Stomach (tissue), 4 donors: ENCODE measurements at regions not wholly inside any gene's neighbourhood (a gene's known extent, or its start where the extent isn't known, plus 50 kb on each side); places are given as distances from the start of the nearest gene placed in this dataset.

ENCODE experiments used
- POLR2A ChIP-seq, 4 donors: fragments of 450-650 bp; IDR thresholded peaks; one replicate each; pipeline ENCODE4 v1.6.1; 2016; ENCODE audit warnings: antibody characterized with exemption in 4 of 4, control low read depth in 2 of 4, mild to moderate bottlenecking in 1 of 4, moderate library complexity in 1 of 4
- TF ChIP-seq, protein P1 (sequence below), 7 experiments: fragments of 450-650 bp in 4 of 7; fragments of 200-600 bp in 3 of 7; sonication (generic) in 3 of 7; IDR thresholded peaks; one replicate each; pipeline ENCODE4 v1.5.1; 2016 to 2019; ENCODE audit warnings: antibody characterized with exemption in 7 of 7, control low read depth in 2 of 7, mild to moderate bottlenecking in 1 of 7

GRCh38 chr5:101517795-101518194 lies 614.7 kb upstream of the ST8SIA4 start:
- TF ChIP-seq, protein P1, sequence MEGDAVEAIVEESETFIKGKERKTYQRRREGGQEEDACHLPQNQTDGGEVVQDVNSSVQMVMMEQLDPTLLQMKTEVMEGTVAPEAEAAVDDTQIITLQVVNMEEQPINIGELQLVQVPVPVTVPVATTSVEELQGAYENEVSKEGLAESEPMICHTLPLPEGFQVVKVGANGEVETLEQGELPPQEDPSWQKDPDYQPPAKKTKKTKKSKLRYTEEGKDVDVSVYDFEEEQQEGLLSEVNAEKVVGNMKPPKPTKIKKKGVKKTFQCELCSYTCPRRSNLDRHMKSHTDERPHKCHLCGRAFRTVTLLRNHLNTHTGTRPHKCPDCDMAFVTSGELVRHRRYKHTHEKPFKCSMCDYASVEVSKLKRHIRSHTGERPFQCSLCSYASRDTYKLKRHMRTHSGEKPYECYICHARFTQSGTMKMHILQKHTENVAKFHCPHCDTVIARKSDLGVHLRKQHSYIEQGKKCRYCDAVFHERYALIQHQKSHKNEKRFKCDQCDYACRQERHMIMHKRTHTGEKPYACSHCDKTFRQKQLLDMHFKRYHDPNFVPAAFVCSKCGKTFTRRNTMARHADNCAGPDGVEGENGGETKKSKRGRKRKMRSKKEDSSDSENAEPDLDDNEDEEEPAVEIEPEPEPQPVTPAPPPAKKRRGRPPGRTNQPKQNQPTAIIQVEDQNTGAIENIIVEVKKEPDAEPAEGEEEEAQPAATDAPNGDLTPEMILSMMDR (IDR thresholded peaks at IDR 0.05) = no peak
- no peak for TF ChIP-seq POLR2A (IDR thresholded peaks at IDR 0.05)
